ENCODE measurements at regions not wholly inside any gene's neighbourhood (a gene's known extent, or its start where the extent isn't known, plus 50 kb on each side); places are given as distances from the start of the nearest gene placed in this dataset.

DNA sequence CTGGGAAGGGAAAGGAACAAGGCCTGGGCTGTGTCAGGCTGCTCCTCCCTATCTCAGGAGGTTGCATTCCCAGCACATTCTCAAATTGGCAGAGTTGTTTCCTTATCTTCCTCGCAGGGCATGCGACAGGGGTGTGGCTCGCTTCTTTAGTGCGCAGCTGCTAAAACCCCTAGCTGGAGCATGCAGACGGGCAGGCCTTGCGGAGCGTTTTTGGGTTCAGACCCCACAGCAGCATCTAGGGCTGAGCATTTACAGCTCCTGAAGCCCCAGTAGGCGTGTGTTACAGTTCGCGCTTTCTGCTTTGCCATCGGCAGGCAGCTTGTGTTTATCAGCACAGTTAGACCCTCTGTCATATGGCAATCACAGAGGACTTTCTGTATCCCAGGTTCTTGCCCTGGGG lies 392.4 kb downstream of the TECRL start:
- no peak overlapping the region for H3K4me3 ChIP-seq
- DNase-seq (ENCODE audit: low spot score), result no peak
- no peak overlapping the region for H3K27ac ChIP-seq
- no peak for TF ChIP-seq CTCF (IDR thresholded peaks at IDR 0.05)
- H3K36me3 ChIP-seq, result no peaks in the 10 kb centered on the region
- H3K4me1 ChIP-seq, result no peaks in the 10 kb centered on the region
- H3K27me3 ChIP-seq, result no peaks in the 10 kb centered on the region
- peaks cover 0 to 6% of the 10 kb centered on the region in 2 donors for H3K9me3 ChIP-seq

GRCh38 chr4:64014647-64015046 lies 394.6 kb downstream of the TECRL start:
- no peaks in the 10 kb centered on the region for H3K9me3 ChIP-seq
- no peaks in the 10 kb centered on the region for H3K4me1 ChIP-seq
- H3K4me3 ChIP-seq, result no peak overlapping the region
- no peak overlapping the region for H3K27ac ChIP-seq
- TF ChIP-seq CTCF (IDR thresholded peaks at IDR 0.05), result no peak
- H3K27me3 ChIP-seq, result no peaks in the 10 kb centered on the region
- DNase-seq (ENCODE audit: low spot score), result no peak
- H3K36me3 ChIP-seq, result no peaks in the 10 kb centered on the region

DNA sequence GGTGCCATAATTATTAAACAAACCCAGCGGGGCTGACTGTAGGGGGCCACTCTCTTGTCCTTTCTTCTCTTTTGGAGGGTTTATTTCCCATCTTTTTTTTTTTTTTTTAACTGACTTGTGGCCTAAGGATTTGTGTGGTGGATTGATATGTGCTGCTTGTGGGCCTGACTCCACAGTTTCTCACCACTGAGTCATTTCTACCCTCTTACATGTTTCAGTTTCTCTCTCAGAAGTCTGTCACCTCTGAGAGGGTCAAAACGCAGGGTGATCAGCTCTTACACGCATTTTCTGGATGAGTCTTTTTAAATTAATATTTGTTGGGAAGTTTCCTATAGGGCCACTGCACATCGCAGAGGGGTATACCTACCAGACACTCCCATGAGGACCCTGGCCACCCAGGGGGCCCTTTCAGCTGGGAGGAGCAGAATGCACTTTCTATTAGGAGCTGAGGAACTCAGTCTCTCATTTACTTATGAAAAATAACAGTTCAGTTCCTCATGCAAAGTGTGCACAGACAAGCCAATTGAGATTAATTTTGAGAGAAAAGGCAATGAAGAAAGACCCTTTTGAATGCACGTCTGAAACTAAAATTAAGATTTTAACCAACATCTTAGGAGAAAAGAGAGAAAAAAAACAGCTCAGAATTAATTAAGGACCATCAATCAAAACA lies 407.9 kb downstream of the TECRL start:
- Histone ChIP-seq H3K27ac (no peak overlapping the region), H3K36me3 (no peaks in the 10 kb centered on the region), H3K4me3 (no peak overlapping the region), H3K27me3 (no peaks in the 10 kb centered on the region), H3K4me1 (no peaks in the 10 kb centered on the region), H3K9me3 (no peaks in the 10 kb centered on the region)
- no peak for TF ChIP-seq CTCF (IDR thresholded peaks at IDR 0.05)
- DNase-seq (ENCODE audit: low spot score), result no peak

DNA sequence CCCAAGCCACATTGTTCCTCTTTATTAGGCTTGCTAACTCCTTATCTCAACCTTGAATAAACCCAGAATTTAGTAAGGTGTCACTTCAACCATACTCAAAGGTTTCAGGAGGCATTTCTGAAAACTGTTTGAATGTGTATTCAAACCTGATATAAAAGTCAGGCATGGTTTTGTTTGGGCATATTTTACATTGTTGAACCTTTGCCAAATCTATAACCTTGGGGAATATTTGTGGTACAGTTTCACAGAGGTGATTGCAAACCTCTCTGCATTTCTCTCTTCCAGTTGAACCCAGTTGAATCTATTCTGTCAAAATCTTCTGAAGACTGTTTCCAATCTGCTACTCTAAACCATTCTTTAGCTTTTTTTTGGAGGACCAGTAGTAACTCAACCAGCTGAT lies 409.0 kb downstream of the TECRL start:
- DNase-seq (ENCODE audit: low spot score), result no peak
- Histone ChIP-seq H3K27ac (no peak overlapping the region), H3K9me3 (no peaks in the 10 kb centered on the region), H3K27me3 (no peaks in the 10 kb centered on the region), H3K4me1 (no peaks in the 10 kb centered on the region), H3K4me3 (no peak overlapping the region), H3K36me3 (no peaks in the 10 kb centered on the region)
- TF ChIP-seq CTCF (IDR thresholded peaks at IDR 0.05), result no peak

DNA sequence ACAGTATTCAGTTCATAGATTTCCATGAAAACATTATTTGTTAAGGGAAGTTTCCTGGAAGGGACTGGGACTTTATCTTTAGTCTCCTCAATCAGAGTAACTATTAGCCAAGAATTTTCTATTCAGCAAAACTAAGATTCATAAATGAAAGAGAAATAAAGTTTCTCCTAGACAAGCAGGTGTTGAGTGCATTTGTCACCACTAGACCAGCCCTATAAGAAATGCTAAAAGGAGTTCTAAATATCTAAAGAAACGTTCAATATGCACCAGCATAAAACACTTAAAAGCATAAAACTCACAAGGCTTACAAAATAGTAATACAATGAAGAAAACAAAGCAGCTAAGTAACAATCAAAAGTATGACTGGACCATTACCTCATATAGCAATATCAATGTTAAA lies 423.0 kb downstream of the TECRL start:
- no peak overlapping the region for H3K27ac ChIP-seq
- TF ChIP-seq CTCF (IDR thresholded peaks at IDR 0.05), result no peak
- no peaks in the 10 kb centered on the region for H3K27me3 ChIP-seq

DNA sequence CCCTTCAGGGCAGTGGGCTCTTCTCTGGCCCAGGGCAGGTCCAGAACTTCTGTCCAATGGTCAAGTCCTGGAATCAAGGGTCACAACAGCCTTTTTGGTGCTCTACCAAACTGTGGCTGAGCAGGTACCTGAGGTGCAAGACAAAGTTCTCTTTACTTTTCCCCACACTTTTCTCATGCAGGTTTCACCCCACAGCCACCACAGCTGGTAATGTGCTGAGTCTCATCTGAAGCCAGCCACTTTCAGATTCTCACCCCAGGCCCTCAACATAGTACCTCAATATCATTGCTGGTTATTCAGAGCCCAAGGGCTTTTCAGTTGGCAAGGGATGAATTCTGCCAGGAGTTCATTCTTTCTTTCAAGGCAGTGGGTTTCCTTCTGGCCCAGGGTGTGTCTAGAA lies 426.0 kb downstream of the TECRL start:
- no peaks in the 10 kb centered on the region for H3K36me3 ChIP-seq
- H3K4me1 ChIP-seq, result no peaks in the 10 kb centered on the region
- H3K4me3 ChIP-seq, result no peak overlapping the region
- peaks cover 0 to 24% of the 10 kb centered on the region in 2 donors for H3K9me3 ChIP-seq
- H3K27me3 ChIP-seq, result no peaks in the 10 kb centered on the region
- DNase-seq (ENCODE audit: low spot score), result no peak
- TF ChIP-seq CTCF (IDR thresholded peaks at IDR 0.05), result no peak
- H3K27ac ChIP-seq, result no peak overlapping the region

More for the DNA sequence above, 423.0 kb downstream of the TECRL start:
- Histone ChIP-seq H3K4me3 (no peak overlapping the region), H3K4me1 (no peaks in the 10 kb centered on the region), H3K9me3 (peaks cover 0 to 24% of the 10 kb centered on the region in 2 donors), H3K36me3 (no peaks in the 10 kb centered on the region)
- DNase-seq (ENCODE audit: low spot score), result no peak
